NCI-H446 (cell line): ENCODE measurements at regions not wholly inside any gene's neighbourhood (a gene's known extent, or its start where the extent isn't known, plus 50 kb on each side); places are given as distances from the start of the nearest gene placed in this dataset.
"Not testable (repeated sequence)": the region's sequence is repeated elsewhere in the genome, so short reads cannot be mapped to it uniquely, and the experiment has no call there.

Experiments used
- DNase-seq, 2 experiments: peaks; one replicate each; lab custom pipeline; 2025; lab: John Stamatoyannopoulos, UW

DNA sequence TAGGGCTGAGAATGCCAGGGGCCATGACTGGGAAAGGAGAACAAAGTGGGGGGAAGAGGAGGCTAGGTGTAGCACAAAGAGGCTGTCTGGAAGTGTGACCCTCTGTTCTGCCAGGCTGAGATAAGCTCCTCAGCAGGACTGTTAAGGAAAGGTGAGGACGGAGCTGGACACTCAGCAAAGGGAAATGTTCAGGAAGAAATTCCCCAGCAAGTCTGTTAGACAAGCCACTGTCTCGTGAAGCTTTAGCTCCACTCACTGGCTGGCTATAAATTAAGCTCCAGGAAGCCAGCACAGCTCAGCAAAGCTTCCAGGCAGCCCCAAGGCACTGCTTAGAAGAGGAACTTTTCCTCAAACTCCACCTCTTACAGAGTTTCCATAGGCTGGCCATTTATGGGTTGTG, 181.2 kb upstream of the API5 start:
- no peak for DNase-seq

DNA sequence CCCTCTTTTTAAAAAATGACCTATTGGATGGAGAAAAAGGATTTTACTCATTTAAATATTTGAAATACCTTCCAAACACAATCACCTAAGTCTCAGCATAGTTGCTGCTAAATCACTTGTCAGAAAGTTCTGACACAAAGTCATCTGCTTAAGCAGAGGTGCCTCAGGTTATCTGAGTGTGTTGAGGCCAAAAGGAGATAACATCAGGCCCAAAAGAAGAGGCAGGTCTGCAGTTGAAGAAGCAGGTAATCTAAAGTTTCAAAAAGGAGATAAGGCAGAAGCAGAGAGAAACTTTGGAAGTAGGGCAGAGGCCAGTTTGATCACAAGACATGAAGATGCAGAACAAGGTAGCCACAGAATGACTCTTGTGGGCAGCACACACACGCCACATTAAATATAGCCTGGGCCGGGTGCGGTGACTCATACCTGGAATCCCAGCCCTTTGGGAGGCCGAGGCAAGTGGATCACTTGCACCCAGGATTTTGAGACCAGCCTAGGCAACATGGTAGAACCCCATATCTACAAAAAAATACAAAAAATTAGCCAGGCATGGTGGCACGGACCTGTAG, 175.7 kb upstream of the API5 start:
- DNase-seq: no peak

DNA sequence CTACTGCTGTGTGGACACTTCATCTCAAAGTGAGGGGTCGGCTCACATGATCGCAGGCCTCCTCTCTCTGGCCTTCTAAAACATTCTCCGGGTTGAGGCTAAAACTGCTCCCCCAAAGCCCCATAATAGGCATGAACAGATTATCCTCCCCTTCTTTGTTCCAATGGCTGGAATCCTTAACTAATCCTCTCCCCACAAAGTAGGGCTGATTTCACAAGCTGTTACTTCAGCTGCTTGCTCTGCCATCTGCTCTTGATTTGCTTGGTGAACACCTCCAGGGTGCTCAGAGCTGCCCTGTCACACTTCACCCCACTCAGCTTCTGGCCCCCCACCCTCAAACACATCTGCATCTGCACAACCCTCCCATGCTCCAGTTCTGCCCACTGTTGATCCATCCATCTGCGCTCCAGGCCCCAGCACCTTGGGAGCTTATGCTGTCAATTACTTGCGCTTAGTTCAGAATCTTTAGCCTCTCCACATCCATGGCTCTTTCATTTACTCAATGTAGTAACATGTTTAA, 173.1 kb upstream of the API5 start:
- no peak for DNase-seq

DNA sequence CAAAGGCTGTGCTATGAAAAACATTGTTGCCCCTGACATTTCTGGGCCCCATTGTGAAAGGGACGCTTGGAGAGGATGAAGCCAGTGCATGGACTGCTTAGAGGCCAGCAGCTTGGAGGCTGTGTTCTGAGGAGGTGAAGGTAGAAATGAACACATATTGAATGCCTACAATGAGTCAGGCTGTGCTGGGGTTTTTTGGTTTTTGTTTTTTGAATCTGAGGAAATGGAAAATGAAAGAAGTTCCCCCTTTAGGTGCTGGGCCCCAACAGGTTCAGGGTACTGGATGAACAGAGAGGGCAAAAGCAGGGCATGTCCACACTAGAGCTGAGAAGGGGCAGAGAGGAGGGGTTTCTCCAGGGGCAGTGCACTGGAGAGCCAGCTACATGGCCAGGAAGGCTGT, 166.1 kb upstream of the API5 start:
- no peak for DNase-seq

DNA sequence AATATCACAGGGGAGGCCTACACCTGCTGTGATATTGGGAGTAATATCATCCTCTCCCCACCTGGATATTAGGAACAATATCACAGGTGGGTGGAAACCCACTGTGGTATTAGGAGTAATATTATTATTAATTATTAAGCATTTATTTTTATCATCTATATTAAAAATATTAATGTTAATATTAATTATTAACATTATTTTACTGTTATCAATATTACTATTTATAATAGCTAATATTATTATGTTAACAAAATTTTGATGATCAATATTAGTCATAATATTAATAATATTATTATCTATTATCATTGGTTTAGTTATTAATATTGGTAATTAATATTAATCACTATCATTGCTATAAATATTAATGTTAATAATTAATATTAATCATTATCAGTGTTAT, 161.1 kb upstream of the API5 start:
- DNase-seq: no peak

DNA sequence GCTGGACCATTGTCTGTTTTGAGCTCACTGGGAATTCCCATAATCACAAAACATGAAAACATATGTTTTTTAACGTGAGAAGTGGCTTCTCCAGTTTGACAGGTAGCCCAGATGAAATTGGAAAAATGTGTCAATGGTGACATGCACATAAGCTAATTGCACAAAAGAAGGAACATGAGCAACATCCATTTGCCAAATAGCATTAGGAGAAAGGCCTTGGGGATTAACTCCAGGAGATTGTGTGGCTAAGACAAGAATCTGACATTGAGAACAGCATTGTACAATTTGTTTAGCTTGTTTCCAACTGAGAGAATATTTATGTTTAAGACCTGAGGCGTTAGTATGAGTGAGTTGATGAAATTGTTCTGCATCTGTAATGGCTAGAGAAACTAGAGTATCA, 147.0 kb upstream of the API5 start:
- no peak for DNase-seq

DNA sequence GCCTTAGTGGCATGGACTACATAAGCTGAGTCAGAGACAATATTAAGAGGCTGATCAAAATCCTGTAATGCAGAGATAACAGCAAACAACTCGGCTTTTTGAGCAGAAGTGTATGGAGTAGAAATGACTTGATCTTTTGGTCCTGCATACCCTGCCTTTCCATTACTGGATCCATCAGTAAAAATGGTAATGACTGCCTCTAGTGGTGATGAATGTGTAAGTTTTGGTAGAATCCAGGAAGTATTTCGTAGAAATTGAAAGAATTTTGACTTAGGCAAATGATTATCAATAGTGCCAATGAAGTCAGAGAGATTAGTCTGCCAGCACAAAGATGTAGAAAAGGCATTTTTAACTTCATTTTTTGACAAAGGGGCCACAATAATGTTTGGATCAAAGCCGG, 146.4 kb upstream of the API5 start:
- DNase-seq: not testable (repeated sequence)

DNA sequence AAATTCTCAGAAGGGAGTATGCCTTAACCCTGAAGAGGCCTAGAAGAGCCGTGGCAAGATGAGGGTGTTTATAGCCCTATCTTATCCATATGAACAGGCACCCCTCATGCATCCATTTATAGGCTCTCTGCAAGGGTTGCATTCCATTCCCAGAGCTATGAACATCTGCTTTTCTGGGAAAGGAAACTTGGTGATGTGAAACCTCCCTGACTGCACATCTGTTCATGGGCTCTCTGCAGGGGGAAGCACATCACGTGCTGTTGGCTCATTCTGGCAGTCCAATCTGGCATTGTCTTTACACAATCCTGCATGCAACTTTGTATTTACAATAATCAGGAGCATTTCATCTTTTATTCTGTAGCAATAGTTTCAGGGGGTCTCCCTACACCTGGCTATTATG, 143.6 kb upstream of the API5 start:
- DNase-seq: not testable (repeated sequence)

DNA sequence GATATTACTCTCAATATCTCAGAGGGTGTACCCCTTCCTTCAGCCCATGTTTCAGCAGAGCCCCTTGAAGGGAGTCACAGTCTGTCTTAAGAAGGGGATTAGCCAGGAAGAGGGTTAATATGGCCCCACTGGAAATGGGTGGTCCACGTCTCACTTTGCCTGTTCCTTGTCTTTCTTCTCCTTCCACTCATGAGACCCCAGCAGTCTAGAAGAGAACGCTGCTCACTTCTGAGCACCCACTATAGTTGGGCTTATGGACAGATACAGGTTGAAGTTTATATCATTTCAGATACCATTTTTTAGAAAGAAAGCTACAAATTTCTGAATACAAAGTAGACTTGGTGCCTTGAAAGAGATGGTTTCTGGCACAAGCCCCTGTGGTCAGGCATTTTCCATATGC, 139.3 kb upstream of the API5 start:
- no peak for DNase-seq

DNA sequence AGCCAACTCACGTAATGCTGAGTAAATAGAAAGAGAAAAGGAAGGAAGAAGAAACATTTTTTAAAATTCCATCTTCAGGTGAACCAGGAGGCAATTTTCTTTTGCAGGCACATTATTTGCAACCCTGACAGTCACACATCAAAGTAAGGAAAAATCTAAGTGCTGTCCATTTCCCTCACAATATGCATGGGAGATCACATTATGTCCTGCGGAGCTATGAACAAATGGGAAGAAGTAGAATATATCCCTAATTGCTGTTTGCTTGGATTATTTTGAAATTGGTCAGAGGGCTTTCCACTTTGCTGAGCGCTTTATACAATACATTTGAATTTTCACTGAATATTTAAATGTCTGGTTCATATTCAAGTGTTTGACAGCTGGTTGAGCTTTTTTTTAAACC, 133.8 kb upstream of the API5 start:
- DNase-seq: no peak

DNA sequence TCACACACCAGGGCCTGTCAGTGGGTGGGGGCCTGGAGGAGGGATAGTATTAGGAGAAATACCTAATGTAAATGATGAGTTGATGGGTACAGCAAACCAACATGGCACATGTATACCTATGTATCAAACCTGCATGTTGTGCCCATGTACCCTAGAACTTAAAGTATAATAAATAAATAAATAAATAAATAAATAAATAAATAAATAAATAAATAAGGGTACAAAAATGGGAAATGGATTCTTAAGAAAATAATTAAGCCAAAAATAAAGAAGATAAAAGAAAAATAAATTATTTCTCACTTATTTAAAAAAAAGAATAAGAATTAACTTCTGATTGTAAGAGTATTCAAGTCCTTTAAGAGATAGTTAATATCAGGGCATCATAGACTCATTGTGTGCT, 117.3 kb upstream of the API5 start:
- DNase-seq: not testable (repeated sequence)

DNA sequence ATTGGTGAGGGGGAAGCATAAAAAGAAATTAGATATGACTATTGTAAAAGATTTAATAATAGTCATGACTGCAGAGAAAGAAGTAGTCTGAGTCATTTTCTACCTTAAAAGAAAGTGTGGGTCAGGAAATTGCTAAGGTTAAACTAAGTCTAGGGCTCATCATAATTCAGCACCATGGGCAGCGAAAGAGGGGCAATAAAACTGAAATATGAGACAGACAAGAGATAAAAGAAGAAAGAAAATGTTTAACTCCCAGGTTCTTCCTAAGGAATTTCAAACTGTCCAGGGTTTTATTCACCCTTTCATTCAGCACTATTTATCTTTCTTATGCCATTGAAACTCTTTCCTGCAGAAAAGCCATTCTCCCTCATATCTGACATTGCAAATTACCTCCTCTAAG, 114.4 kb upstream of the API5 start:
- no peak for DNase-seq

DNA sequence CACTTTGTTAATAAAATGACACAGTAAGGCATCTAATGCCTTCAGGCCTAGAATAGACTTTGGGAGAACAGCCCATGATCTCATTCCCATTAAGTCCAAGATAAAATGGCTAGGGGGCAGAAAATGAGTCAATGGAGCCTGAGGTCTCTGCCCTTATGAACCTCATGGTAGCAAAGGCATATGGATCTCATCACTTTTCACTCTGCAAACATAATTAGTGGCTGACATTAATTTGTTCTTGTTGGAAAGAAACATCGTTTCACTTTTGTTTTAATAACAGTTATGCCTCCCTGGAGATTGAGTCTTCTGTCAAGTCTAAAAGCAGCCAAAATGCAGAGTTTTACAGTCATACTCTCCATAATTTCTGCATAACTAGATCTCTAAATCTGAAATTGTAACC, 111.8 kb upstream of the API5 start:
- DNase-seq: no peak

DNA sequence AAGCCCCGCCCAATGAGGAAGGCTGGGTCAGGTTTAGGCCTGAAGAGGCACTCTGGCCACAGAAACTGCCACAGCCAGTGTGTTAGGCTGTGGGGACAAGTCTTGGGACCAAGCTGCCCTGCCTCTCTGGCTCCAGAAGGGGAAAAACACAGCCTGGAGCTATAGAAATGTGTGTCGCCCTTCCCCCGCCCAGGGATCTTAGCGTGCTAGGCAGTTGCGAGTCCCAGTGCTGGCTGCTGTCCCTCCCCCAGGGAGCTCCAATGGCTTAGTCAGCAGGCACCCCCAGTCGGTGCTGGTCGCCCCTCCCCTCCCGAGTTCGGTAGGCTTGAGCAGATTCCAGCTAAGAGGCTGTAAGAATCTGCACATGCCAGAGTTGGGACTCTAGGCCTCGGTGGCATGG, 99.5 kb upstream of the API5 start:
- DNase-seq: no peak

DNA sequence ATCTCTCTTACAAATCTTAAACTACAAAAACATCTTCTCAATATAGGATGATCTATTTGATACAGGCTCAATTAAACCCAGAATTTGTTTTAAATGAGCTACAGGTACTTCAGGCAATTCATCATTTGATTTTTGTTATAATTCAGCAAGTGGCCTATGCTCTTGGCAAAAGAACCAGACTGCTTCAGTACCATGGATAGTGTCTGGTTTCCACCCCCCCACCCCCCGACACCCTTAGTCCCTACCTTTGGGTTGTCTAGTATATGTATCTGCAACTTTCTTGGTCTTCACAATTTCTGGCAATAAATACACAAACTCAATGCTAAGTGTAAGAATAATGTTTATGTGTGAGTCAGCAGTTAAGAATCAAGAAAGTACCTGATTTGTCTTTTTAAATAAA, 97.3 kb upstream of the API5 start:
- no peak for DNase-seq

DNA sequence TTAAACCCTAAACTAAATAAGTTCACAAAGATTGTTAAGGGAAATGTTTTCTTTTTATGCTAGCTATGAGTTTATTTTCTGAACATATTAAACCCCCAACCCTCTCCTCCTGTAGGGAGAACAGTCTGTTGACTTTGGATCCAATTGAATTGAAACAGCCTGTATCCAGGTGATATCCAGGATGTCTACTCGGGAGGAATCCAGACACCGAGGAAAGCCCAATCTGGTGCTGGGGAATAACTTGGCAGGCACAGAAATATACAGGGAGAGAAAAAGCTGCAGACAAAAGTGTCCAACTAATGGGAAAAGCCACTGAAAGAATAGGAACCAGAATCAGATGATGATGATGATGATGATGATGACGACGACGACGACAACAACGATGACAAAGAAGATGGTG, 93.9 kb upstream of the API5 start:
- DNase-seq: no peak

DNA sequence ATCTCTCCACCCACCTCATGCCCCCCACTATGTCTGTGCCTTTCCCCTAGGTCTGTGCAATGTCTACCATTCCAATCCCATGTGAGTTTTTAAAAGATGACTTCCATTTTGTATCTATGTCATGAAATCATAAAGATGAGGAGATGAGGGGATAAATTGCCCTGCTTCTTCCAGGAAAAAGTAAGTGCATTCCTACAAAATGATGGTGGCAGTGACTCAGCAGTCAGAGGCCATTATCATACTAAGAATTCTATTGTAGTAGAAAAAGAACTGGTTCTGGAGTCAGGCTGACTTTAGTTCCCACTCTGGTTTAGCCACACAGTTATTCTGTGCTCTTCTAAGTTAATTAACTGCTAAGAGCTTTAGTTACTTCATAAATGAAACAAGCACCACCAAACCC, 89.6 kb upstream of the API5 start:
- no peak for DNase-seq

DNA sequence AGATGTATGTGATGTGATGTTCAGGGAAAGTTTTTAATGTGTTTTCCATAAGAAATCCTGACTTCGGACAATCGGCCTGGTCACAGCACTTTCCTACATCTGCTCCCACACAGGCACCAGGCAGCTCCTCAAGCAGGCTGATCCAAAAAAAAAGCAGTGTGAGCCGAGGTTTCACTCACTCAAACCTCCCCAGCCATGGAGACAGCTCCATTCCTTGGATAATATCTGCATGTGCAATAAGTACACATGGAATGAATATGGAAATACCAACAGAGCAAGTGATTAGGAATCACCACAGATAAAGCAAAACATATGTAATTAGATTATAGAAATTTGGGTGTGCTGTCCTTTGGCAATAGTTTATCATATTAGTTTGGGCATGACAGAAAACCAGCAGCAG, 88.8 kb upstream of the API5 start:
- no peak for DNase-seq

DNA sequence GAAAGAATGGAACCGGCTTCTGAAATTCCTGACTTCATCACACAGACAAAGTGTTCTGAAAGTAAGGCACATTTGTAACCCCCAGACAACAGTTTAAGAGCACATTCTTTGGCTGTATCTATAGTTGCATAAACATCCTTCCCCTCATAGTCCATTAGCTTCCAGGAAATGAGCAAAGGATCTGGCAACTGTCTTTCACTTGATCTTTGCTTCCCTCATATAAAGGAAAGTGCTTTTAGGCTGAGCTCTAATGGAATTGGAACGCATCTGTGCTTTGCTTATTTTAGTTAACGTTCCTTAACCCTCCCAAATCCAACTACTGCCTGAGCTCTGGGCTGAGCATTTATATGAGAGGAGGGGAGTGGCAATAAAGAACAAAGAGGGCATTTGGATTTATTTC, 76.9 kb upstream of the API5 start:
- no peak for DNase-seq

DNA sequence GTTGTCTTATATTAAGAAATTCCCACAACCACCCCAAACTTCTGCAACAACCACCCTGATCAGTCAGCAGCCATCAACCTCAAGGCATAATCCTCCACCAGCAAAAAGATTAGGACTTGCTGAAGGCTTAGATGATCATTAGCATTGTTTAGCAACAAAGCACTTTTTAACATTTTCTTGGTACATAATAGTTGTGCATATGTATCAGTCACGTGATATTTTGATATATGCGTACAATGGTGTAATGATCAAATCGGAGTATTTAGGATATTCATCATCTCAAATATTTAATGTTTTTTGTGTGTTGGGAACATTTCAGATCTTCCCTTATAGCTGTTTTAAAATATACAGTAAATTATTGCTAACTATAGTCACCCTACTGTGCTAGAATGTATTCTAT, 73.5 kb upstream of the API5 start:
- DNase-seq: no peak

DNA sequence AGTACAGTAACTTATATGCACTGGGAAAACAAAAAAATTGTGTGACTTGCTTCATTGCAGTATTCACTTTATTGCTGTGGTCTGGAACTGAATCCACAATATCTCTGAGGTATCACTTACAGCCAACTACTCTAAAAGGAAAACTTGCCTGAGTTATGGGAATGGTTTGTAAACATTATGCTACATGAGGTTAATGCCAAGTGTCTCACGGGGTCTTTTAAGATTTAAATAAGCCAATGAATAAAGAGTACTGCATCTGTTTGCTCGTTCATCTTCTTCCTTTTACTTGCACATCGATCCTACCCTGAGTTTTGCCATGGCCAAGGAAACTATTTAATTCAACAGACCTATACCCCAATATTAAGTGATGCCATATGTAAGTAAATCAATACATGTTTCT, 72.0 kb upstream of the API5 start:
- DNase-seq: no peak

DNA sequence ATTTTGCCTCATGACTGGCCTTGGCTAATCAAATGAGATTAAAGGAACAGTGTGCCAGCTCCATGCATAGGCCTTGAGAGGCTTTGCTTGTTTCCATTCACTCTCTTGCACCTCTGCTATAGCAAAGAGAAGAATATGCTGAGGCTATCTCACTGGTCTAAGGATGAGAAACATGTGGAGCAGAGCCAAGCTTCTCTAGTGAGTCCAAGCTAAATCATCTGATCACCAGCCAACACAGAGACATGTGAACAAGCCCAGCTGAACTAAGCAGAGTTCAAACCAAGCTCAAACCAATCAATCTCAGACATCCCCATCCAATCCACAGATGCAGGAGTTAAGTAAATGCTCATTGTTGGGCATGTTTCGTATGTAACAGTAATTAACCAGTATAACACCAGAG, 69.4 kb upstream of the API5 start:
- DNase-seq: no peak

DNA sequence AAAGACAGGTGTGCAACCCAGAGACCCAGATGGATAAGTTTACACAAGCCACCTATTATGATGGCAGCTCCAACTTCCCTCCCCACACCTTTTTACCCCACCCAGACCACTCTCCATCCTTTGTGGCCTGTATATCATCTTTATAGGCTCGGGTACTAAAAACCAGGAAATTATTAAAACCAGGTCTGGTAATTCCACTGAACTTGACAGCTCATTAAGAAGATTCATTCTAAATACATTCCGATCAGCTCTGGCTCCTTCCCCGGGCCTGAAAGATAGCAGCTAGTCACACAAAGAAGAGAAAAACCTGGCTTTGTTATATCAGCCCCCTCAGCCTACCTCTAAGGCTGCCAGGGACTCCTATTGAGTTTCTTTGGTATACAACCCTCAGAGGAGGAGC, 67.9 kb upstream of the API5 start:
- no peak for DNase-seq

DNA sequence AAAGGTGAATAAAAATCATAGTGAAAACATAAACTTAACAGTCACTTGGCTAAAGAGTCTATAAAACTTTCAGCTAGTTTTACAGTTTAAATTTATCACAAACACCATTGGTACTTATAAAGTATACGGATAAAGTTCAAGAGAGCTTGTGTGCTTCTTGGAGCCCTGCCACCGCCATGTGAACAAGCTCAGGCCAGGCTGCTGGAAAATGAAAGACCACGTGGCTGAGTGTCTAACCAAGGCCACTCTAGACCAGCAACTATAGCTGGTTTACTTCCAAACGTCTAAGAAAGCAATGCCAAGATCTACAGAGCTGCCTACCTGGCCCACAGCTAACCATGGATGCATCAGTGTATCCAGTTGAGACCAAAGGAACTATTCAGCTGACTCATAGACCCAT, 66.3 kb upstream of the API5 start:
- no peak for DNase-seq

DNA sequence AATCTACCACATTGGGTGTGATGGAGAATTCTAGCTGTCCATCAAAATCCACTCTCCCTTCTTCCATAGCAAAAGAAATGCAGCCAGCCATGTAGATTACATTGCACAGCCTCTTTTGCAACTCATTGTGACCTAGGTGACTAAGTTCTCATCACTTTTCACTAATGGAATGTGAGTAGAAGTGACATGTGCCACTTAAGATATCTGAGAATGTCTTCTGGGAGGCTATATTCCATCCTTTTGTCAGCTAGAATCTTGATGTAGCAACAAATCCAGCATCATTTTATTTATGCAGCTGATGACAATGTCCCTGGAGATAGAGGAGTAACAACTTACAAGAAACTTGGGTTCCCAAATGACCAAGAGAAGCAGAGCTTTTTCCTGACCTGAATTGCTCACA, 61.5 kb upstream of the API5 start:
- no peak for DNase-seq
